ENCODE measurements at regions not wholly inside any gene's neighbourhood (a gene's known extent, or its start where the extent isn't known, plus 50 kb on each side); places are given as distances from the start of the nearest gene placed in this dataset.

DNA sequence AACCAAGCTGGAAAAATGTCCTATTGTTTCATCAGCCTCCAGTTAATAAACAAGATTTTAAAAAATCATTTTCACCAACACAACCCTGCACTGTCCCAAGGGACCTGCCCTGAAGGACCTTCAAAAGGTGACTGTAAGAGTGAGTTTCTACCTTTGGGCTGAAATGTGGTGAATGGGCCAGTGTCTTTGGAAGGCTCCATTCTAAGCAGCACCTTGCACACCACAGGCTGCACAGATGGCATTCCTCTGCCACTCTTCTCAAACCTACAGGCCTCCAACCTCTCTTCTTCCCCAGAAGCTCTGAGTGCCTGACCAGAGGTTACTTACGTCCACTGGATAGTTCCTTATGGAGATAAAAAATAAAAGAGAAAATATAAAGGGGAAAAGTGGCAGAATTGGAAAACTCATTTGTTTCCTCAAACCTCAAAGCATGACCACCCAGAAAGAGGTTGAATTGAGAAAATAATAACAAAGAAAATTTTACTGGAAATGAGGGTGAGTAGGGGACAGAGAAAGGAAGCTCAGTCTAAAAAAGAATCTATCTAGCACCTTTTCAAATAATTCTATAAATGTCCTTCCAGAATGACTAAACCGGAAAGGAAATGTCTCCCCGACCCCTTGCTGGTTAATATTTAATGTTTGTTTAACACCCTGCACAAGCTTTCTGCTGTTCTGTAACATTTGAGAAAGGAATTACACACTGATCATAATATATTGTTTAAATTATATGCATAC, 175.7 kb downstream of the METTL4 start:
- DNase-seq (ENCODE audit: low spot score): no peak
- TF ChIP-seq, protein P1, sequence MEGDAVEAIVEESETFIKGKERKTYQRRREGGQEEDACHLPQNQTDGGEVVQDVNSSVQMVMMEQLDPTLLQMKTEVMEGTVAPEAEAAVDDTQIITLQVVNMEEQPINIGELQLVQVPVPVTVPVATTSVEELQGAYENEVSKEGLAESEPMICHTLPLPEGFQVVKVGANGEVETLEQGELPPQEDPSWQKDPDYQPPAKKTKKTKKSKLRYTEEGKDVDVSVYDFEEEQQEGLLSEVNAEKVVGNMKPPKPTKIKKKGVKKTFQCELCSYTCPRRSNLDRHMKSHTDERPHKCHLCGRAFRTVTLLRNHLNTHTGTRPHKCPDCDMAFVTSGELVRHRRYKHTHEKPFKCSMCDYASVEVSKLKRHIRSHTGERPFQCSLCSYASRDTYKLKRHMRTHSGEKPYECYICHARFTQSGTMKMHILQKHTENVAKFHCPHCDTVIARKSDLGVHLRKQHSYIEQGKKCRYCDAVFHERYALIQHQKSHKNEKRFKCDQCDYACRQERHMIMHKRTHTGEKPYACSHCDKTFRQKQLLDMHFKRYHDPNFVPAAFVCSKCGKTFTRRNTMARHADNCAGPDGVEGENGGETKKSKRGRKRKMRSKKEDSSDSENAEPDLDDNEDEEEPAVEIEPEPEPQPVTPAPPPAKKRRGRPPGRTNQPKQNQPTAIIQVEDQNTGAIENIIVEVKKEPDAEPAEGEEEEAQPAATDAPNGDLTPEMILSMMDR (IDR thresholded peaks at IDR 0.05; ENCODE audit: borderline replicate concordance, control extremely low read depth, extremely low read depth, insufficient read depth, missing control alignments): no peak
- in situ Hi-C loops (cut with MboI; ENCODE audit: low sequenced_read_pairs, unreplicated experiment): no loop called here

DNA sequence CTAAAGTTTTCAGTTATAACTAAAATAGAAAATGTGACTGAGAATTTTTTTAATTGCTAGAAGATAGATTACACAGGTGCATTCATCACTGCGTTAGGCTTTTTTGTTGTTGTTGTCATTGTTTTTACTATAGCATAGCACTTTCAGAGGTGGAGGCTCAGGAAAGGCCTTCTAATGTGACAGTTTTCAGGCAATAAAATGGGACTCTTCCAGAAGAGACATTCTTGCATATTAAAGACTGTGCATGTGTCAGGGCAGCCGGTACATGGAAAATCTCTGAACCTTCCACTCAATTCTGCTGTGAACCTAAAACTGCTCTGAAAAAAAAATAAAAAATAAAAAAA, 175.2 kb downstream of the METTL4 start:
- in situ Hi-C loops (cut with MboI; ENCODE audit: low sequenced_read_pairs, unreplicated experiment): no loop called here
- DNase-seq (ENCODE audit: low spot score): no peak
- TF ChIP-seq, protein P1 (IDR thresholded peaks at IDR 0.05; ENCODE audit: borderline replicate concordance, control extremely low read depth, extremely low read depth, insufficient read depth, missing control alignments): no peak

DNA sequence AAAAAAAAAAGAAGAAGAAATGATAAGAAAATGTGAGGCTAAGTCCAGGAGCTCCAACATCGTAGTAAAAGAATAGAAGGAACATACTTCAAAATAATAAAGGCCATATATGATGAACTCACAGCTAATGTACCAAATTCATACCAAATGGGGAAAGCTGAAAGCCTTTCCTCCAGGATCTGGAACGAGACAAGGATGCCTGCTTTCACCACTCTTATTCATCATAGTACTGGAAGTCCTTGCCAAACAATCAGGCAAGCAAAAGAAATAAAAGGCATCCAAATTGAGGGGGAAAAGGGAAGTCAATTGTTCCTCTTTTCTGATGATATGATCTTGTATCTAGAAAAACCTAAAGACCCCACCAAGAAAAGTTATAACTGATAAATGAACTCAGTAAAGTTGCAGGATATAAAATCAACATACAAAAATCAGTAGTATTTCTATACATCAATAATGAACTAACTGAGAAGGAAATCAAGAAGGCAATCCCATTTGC, 170.6 kb downstream of the METTL4 start:
- in situ Hi-C loops (cut with MboI; ENCODE audit: low sequenced_read_pairs, unreplicated experiment): no loop called here
- DNase-seq (ENCODE audit: low spot score): no peak
- TF ChIP-seq, protein P1 (IDR thresholded peaks at IDR 0.05; ENCODE audit: borderline replicate concordance, control extremely low read depth, extremely low read depth, insufficient read depth, missing control alignments): no peak

DNA sequence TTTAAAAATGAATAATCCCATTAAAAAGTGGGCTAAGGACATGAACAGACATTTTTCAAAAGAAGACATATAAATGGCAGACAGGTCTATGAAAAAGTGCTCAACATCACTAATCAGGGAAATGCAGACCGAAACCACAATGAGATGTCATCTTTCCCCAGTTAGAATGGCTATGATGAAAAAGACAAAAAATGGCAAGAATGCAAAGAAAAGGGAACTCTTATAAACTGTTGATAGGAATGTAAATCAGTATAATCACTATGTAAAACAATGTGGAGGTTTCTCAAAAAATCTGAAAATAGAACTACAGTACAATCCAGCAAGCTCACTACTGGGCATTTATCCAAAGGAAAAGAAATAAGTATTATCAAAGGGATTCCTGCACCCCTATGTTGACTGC, 169.2 kb downstream of the METTL4 start:
- no peak for DNase-seq (ENCODE audit: low spot score)
- TF ChIP-seq, protein P1 (IDR thresholded peaks at IDR 0.05; ENCODE audit: borderline replicate concordance, control extremely low read depth, extremely low read depth, insufficient read depth, missing control alignments): no peak
- in situ Hi-C loops (cut with MboI; ENCODE audit: low sequenced_read_pairs, unreplicated experiment): no loop called here

DNA sequence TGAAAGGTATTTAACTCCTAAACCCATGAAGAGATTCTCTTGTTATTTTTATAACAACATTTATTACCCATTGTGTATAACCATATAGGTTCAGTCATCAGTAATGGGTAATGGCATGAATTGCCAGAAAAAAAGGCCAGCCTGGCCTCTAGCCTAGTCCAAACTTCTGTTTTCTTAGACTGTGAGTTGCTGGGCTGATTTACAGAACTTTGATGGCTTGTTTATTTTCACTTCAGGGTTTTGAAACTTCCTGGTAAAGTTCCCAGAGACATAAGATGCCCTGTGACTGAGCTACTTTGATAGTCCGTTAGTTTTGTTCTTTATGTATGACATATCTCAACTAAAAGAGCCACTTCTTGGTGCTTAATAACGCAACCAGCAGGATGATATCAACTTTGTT, 164.8 kb downstream of the METTL4 start:
- in situ Hi-C loops (cut with MboI; ENCODE audit: low sequenced_read_pairs, unreplicated experiment): no loop called here
- no peak for DNase-seq (ENCODE audit: low spot score)
- TF ChIP-seq, protein P1 (IDR thresholded peaks at IDR 0.05; ENCODE audit: borderline replicate concordance, control extremely low read depth, extremely low read depth, insufficient read depth, missing control alignments): no peak

DNA sequence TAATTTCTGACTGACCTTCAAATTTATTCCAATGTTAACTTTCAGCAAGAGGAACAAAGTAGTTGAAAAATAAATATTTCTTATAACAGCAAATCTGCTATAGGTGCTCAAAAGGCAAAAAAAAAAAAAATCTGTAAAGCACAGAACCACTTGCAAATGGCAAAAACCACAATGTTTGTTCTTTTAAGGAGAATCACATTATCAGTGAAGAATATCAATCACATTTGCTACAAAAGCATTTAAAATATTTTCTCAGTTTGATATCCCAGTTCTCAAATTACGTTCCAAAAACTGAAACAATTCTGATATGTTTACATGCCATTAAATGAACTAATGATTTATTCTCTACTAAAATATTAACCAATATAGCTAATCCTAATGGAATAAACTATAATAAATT, 163.3 kb downstream of the METTL4 start:
- TF ChIP-seq, protein P1 (IDR thresholded peaks at IDR 0.05; ENCODE audit: borderline replicate concordance, control extremely low read depth, extremely low read depth, insufficient read depth, missing control alignments): no peak
- DNase-seq (ENCODE audit: low spot score): no peak
- in situ Hi-C loops (cut with MboI; ENCODE audit: low sequenced_read_pairs, unreplicated experiment): no loop called here
